HG03354 (cell line): ENCODE measurements at regions not wholly inside any gene's neighbourhood (a gene's known extent, or its start where the extent isn't known, plus 50 kb on each side); places are given as distances from the start of the nearest gene placed in this dataset.
"Not testable (repeated sequence)": the region's sequence is repeated elsewhere in the genome, so short reads cannot be mapped to it uniquely, and the experiment has no call there.

ENCODE experiments used
- ATAC-seq: cut with Tn5 transposase; IDR thresholded peaks from one replicate; pipeline ENCODE4 v1.9.1; 2021; ENCODE audit warnings: mild to moderate bottlenecking; ENCODE audit not compliant: unreplicated experiment, poor library complexity, severe bottlenecking

- no peak for ATAC-seq
Observed at GRCh38 chr16:54985156-54985555, 54.5 kb downstream of the IRX5 start.

- no peak for ATAC-seq
Observed at GRCh38 chr16:54985668-54986067, 55.0 kb downstream of the IRX5 start.

- ATAC-seq = no peak
Observed at GRCh38 chr16:54986409-54986808, 55.7 kb downstream of the IRX5 start.

GRCh38 chr16:54987081-54987480 is 56.4 kb downstream of the IRX5 start:
- no peak for ATAC-seq

- no peak for ATAC-seq
Observed at GRCh38 chr16:54991525-54991924, 60.9 kb downstream of the IRX5 start.

GRCh38 chr16:54991946-54992345 is 61.3 kb downstream of the IRX5 start:
- not testable (repeated sequence) for ATAC-seq

- ATAC-seq = no peak
Observed at GRCh38 chr16:54993106-54993895, 62.6 kb downstream of the IRX5 start.

GRCh38 chr16:54996186-54996585 is 65.5 kb downstream of the IRX5 start:
- no peak for ATAC-seq

- no peak for ATAC-seq
Observed at GRCh38 chr16:54998834-54999233, 68.2 kb downstream of the IRX5 start.

- ATAC-seq = no peak
Observed at GRCh38 chr16:54999481-54999880, 68.8 kb downstream of the IRX5 start.

GRCh38 chr16:55000595-55000994 is 69.9 kb downstream of the IRX5 start:
- ATAC-seq = no peak

- no peak for ATAC-seq
Observed at GRCh38 chr16:55001931-55002330, 71.3 kb downstream of the IRX5 start.

- no peak for ATAC-seq
Observed at GRCh38 chr16:55002419-55002818, 71.8 kb downstream of the IRX5 start.

- ATAC-seq = no peak
Observed at GRCh38 chr16:55003306-55003705, 72.6 kb downstream of the IRX5 start.

GRCh38 chr16:55003916-55004315 is 73.3 kb downstream of the IRX5 start:
- ATAC-seq = no peak

GRCh38 chr16:55007504-55007903 is 76.8 kb downstream of the IRX5 start:
- no peak for ATAC-seq

- ATAC-seq = no peak
Observed at GRCh38 chr16:55008836-55009510, 78.3 kb downstream of the IRX5 start.

- ATAC-seq = no peak
Observed at GRCh38 chr16:55009581-55009980, 78.9 kb downstream of the IRX5 start.

- ATAC-seq = no peak
Observed at GRCh38 chr16:55010492-55011160, 80.0 kb downstream of the IRX5 start.

- ATAC-seq = no peak
Observed at GRCh38 chr16:55012362-55012761, 81.7 kb downstream of the IRX5 start.

GRCh38 chr16:55012793-55013192 is 82.1 kb downstream of the IRX5 start:
- no peak for ATAC-seq
